ENCODE measurements at regions not wholly inside any gene's neighbourhood (a gene's known extent, or its start where the extent isn't known, plus 50 kb on each side); places are given as distances from the start of the nearest gene placed in this dataset.

GRCh38 chr3:177764377-177764912 is 567.2 kb upstream of the TBL1XR1 start:
- CTCF ChIA-PET, result no interaction called here
- Mint-ChIP-seq H3K27me3 (ENCODE audit: low read depth) (no peaks in the 10 kb centered on the region), H3K4me1 (ENCODE audit: low read depth) (no peaks in the 10 kb centered on the region), H3K9me3 (peaks cover 13% of the 10 kb centered on the region), H3K4me3 (no peak overlapping the region), H3K27ac (no peak overlapping the region), H3K36me3 (ENCODE audit: low read depth) (no peaks in the 10 kb centered on the region)
- intact Hi-C loops (cut with micrococcal nuclease), result no loop called here
- DNase-seq, result no peak

DNA sequence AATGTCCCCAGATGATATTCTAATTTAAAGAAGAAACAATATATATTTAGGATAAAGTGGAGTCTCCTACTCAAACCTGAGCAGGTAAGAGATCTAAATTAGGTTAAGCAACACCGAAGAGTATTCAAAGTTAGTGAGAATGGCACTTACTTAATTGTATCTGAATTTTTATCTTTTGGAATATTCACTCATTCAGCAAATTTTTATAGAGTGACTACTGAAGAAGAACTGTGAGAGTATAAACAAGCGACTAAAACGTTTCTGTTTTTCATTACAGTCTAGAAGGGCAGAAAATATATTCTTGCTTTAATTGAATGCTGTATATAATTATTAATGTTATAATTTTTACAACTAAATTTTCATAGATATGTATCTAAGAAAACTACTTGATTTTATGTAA is 567.7 kb upstream of the TBL1XR1 start:
- Mint-ChIP-seq H3K27ac (no peak overlapping the region), H3K4me1 (ENCODE audit: low read depth) (no peaks in the 10 kb centered on the region), H3K27me3 (ENCODE audit: low read depth) (no peaks in the 10 kb centered on the region), H3K4me3 (no peak overlapping the region), H3K9me3 (peaks cover 16% of the 10 kb centered on the region), H3K36me3 (ENCODE audit: low read depth) (no peaks in the 10 kb centered on the region)
- intact Hi-C loops (cut with micrococcal nuclease), result no loop called here
- CTCF ChIA-PET, result no interaction called here
- DNase-seq, result no peak

DNA sequence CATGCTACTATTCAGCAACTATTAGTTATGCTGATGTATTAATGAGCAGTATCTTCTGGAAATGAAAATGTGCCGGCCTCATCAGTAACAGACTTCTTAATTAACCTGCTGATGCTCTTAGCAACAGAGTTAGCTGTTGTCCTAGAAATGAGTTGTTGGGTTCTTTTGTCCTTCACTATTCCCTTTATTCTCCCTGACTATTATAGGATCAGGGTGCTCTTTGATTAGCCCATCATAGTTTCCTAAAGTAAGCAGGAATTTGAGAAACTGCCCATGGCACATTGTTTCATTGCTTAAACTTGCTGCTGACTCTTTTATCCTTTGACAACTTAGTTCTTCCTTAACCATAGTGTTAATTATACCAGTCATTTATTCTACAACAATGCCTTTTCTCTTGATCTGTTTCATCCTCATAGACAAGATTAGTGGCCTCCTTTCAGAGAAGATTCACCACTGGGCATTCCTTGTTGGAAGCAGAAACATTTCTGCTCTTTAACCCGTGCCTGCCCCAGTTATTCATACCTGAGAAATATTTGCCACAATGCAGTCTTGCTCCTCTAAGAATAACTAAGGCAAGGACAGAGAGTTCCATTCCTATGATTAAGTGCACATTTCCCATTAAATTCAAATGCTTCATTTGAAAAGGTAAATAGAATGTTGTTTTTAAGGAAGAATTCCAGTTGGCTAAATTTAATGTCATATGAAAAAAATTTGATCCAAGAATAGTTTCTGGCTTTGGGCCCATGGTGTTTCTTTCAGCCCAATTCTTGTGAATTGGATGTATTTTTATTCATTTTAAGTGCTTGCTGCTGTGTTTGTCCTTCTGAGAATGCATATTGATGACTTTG is 573.3 kb upstream of the TBL1XR1 start:
- no peaks in the 10 kb centered on the region for H3K4me1 Mint-ChIP-seq (ENCODE audit: low read depth)
- no peak overlapping the region for H3K4me3 Mint-ChIP-seq
- DNase-seq, result no peak
- H3K27ac Mint-ChIP-seq, result no peak overlapping the region
- CTCF ChIA-PET, result no interaction called here
- intact Hi-C loops (cut with micrococcal nuclease), result no loop called here
- H3K27me3 Mint-ChIP-seq (ENCODE audit: low read depth), result no peaks in the 10 kb centered on the region
- H3K9me3 Mint-ChIP-seq, result peaks cover 14% of the 10 kb centered on the region
- H3K36me3 Mint-ChIP-seq (ENCODE audit: low read depth), result no peaks in the 10 kb centered on the region

DNA sequence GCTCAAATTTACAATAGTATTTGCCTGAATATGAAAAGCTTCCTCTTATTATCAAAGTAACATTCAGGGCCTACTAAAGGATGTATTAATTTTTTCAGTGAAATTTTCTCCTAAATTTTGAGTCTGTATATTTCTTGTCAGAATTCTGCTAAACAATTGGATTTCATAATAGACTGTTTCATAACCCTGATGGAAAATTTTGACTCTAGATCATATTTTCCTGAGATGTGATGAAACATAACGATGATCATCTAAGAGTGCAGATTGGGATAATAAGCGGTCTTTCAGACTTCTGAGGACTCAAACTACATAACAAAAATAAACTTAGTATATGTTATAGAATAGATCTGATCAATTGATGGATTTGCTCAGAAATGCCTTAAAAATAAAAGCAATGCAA is 574.5 kb upstream of the TBL1XR1 start:
- Mint-ChIP-seq H3K36me3 (ENCODE audit: low read depth) (no peaks in the 10 kb centered on the region), H3K4me1 (ENCODE audit: low read depth) (no peaks in the 10 kb centered on the region), H3K27me3 (ENCODE audit: low read depth) (no peaks in the 10 kb centered on the region), H3K4me3 (no peak overlapping the region), H3K9me3 (peaks cover 14% of the 10 kb centered on the region), H3K27ac (no peak overlapping the region)
- intact Hi-C loops (cut with micrococcal nuclease), result no loop called here
- DNase-seq, result no peak
- CTCF ChIA-PET, result interaction anchor here (0.7 kb wide), 1 partner anchor 17 kb away, joined by 3 read pairs; no protein-coding TSS in a partner anchor

- Mint-ChIP-seq H3K27ac (no peak overlapping the region), H3K4me1 (ENCODE audit: low read depth) (peaks cover 3% of the 10 kb centered on the region), H3K4me3 (no peak overlapping the region), H3K27me3 (ENCODE audit: low read depth) (no peaks in the 10 kb centered on the region), H3K36me3 (ENCODE audit: low read depth) (no peaks in the 10 kb centered on the region), H3K9me3 (peaks cover 10% of the 10 kb centered on the region)
- intact Hi-C loops (cut with micrococcal nuclease), result no loop called here
- no peak for DNase-seq
- CTCF ChIA-PET, result no interaction called here
These were observed 575.8 kb upstream of the TBL1XR1 start for GRCh38 chr3:177772908-177773557.

GRCh38 chr3:177773717-177774116 is 576.4 kb upstream of the TBL1XR1 start:
- H3K27me3 Mint-ChIP-seq (ENCODE audit: low read depth), result no peaks in the 10 kb centered on the region

GRCh38 chr3:177776661-177777101 is 579.4 kb upstream of the TBL1XR1 start:
- Mint-ChIP-seq H3K4me1 (ENCODE audit: low read depth) (peaks cover 11% of the 10 kb centered on the region), H3K9me3 (no peaks in the 10 kb centered on the region), H3K4me3 (no peak overlapping the region), H3K36me3 (ENCODE audit: low read depth) (no peaks in the 10 kb centered on the region), H3K27ac (no peak overlapping the region), H3K27me3 (ENCODE audit: low read depth) (no peaks in the 10 kb centered on the region)
- CTCF ChIA-PET, result no interaction called here
- DNase-seq, result no peak
- intact Hi-C loops (cut with micrococcal nuclease), result loop anchor here (1.0 to 5.0 kb wide), 4 partner anchors 224 to 904 kb away; no protein-coding TSS in a partner anchor

More at GRCh38 chr3:177773717-177774116, 576.4 kb upstream of the TBL1XR1 start:
- Mint-ChIP-seq H3K9me3 (peaks cover 9% of the 10 kb centered on the region), H3K4me1 (ENCODE audit: low read depth) (peaks cover 10% of the 10 kb centered on the region), H3K4me3 (no peak overlapping the region), H3K36me3 (ENCODE audit: low read depth) (no peaks in the 10 kb centered on the region), H3K27ac (no peak overlapping the region)
- intact Hi-C loops (cut with micrococcal nuclease), result no loop called here
- DNase-seq, result no peak
- CTCF ChIA-PET, result no interaction called here

DNA sequence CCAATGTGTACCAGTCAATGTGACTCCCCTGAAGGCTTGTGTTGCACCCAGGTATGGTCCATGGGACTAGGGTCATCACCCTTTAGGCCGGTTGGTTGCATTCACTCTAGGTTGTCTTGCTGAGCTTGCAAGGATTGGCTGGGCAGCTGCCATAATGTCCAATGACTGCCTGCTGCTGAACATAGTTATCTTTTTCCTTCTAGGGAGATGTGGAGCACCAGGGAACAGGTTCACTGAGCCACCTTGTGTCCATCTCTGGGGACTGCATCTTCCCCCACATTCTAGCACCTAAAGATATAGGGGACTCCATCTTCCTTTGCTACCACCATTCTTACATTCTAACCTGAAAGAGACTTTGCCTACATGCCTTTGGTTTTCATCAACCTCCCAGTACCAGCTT is 580.4 kb upstream of the TBL1XR1 start:
- no peaks in the 10 kb centered on the region for H3K36me3 Mint-ChIP-seq (ENCODE audit: low read depth)
- CTCF ChIA-PET, result interaction anchor here (0.7 to 1.4 kb wide), 4 partner anchors 13 to 726 kb away, joined by 3 to 5 read pairs (median 3); no protein-coding TSS in a partner anchor
- DNase-seq, result peak; percentile 72
- H3K9me3 Mint-ChIP-seq, result no peaks in the 10 kb centered on the region
- H3K27me3 Mint-ChIP-seq (ENCODE audit: low read depth), result no peaks in the 10 kb centered on the region
- intact Hi-C loops (cut with micrococcal nuclease), result loop anchor here (1.0 to 5.0 kb wide), 4 partner anchors 225 to 905 kb away; no protein-coding TSS in a partner anchor
- H3K4me1 Mint-ChIP-seq (ENCODE audit: low read depth), result peaks cover 11% of the 10 kb centered on the region
- no peak overlapping the region for H3K27ac Mint-ChIP-seq
- H3K4me3 Mint-ChIP-seq, result no peak overlapping the region

- Mint-ChIP-seq H3K36me3 (ENCODE audit: low read depth) (no peaks in the 10 kb centered on the region), H3K4me3 (no peak overlapping the region)
These were observed 581.4 kb upstream of the TBL1XR1 start for GRCh38 chr3:177778633-177779032.

DNA sequence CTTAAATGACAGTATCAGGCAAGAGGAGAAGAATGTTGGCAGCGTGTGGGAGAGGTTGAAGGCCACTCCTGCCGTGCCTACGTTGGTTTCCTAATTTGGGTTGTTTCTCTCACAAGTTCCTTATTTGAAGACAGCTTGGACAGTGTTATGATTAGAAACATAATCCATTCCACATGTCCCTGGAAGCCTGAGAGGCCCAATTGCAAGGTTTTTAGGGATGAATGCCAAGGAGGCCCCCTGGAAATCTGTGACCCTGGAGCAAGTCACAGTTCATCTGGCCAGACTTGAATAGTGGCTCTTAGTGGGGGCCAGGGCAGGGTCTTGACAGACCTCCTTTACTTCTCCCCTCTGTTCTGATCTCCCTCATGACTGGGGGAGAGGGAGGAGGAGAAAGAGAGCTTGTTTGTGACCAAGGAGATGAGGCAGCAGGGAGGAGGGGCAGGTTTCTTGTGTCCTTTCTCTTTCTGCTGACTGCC is 584.4 kb upstream of the TBL1XR1 start:
- Mint-ChIP-seq H3K27me3 (ENCODE audit: low read depth) (no peaks in the 10 kb centered on the region), H3K4me3 (no peak overlapping the region), H3K27ac (no peak overlapping the region), H3K36me3 (ENCODE audit: low read depth) (no peaks in the 10 kb centered on the region), H3K4me1 (ENCODE audit: low read depth) (peaks cover 26% of the 10 kb centered on the region), H3K9me3 (no peaks in the 10 kb centered on the region)
- intact Hi-C loops (cut with micrococcal nuclease), result no loop called here
- CTCF ChIA-PET, result no interaction called here
- no peak for DNase-seq

More at GRCh38 chr3:177778633-177779032, 581.4 kb upstream of the TBL1XR1 start:
- intact Hi-C loops (cut with micrococcal nuclease), result loop anchor here (5.0 kb wide), 2 partner anchors 226 to 906 kb away; no protein-coding TSS in a partner anchor
- CTCF ChIA-PET, result interaction anchor here (0.6 to 0.9 kb wide), 3 partner anchors 36 to 727 kb away, joined by 3 read pairs; no protein-coding TSS in a partner anchor
- no peaks in the 10 kb centered on the region for H3K27me3 Mint-ChIP-seq (ENCODE audit: low read depth)
- no peaks in the 10 kb centered on the region for H3K9me3 Mint-ChIP-seq
- H3K27ac Mint-ChIP-seq, result no peak overlapping the region
- DNase-seq, result no peak
- H3K4me1 Mint-ChIP-seq (ENCODE audit: low read depth), result peaks cover 11% of the 10 kb centered on the region

DNA sequence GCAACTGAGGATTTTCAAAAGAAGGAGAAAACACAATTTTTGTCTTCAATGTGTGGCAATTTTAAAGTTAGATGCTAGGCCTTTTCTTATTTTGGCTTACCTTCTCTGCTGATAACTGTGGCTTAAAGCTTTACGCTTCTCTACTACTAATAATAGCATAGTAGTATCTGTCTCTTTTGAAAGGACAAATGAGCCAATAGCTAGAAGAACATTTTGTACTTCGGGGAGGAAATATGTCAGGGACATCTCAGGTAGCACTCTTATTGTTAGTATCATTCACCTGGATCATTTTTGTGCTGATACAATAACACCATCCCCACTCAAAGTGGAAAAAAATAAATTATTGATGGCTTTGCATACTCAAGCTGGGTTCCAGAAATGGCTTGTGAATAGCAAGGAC is 586.1 kb upstream of the TBL1XR1 start:
- no peak for DNase-seq
- H3K27ac Mint-ChIP-seq, result no peak overlapping the region
- CTCF ChIA-PET, result no interaction called here
- no peak overlapping the region for H3K4me3 Mint-ChIP-seq
- H3K9me3 Mint-ChIP-seq, result no peaks in the 10 kb centered on the region
- peaks cover 1% of the 10 kb centered on the region for H3K36me3 Mint-ChIP-seq (ENCODE audit: low read depth)
- intact Hi-C loops (cut with micrococcal nuclease), result no loop called here
- no peaks in the 10 kb centered on the region for H3K27me3 Mint-ChIP-seq (ENCODE audit: low read depth)
- H3K4me1 Mint-ChIP-seq (ENCODE audit: low read depth), result peaks cover 34% of the 10 kb centered on the region

DNA sequence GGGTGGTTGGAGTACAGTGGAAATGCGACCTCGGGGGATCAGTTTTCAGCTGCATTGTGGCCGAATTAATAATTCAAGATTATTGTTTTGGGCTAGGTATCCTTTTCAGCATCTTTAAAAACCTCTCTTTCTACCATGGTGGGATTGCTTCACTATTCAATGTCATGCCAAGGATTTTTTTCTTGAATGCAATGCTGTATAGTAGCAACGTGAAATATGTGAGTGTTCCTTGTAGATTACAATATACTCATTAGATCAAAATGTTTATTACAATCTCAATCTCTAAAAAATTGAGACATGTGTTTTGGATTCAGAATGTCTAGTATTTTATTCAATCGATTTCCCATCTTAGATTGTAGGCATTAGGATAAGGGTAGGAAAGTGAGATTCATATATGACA is 586.5 kb upstream of the TBL1XR1 start:
- Mint-ChIP-seq H3K27me3 (ENCODE audit: low read depth) (no peaks in the 10 kb centered on the region), H3K36me3 (ENCODE audit: low read depth) (peaks cover 1% of the 10 kb centered on the region), H3K4me1 (ENCODE audit: low read depth) (peaks cover 29% of the 10 kb centered on the region), H3K9me3 (no peaks in the 10 kb centered on the region), H3K27ac (no peak overlapping the region), H3K4me3 (no peak overlapping the region)
- no peak for DNase-seq
- intact Hi-C loops (cut with micrococcal nuclease), result no loop called here
- CTCF ChIA-PET, result no interaction called here
